Esophagus muscularis mucosa (tissue), 4 donors: ENCODE measurements at regions not wholly inside any gene's neighbourhood (a gene's known extent, or its start where the extent isn't known, plus 50 kb on each side); places are given as distances from the start of the nearest gene placed in this dataset.

ENCODE experiments used
- DNase-seq: peaks from one replicate; pipeline ENCODE4 v3.0.0-alpha.2; 2017; ENCODE audit errors: extremely low spot score
- H3K27ac ChIP-seq, 4 donors: fragments of 200-600 bp; sonication (generic); replicated peaks in 1 of 4; 1 replicate in 3 of 4; 2 replicates in 1 of 4; pipeline ENCODE4 v1.5.1; 2016 to 2019; ENCODE audit warnings: mild to moderate bottlenecking in 1 of 4
- H3K27me3 ChIP-seq, 4 donors: fragments of 200-600 bp; sonication (generic); one replicate each; pipeline versions ENCODE4 v1.5.1 to v1.6.0; 2016 to 2019
- H3K36me3 ChIP-seq, 4 donors: fragments of 200-600 bp; sonication (generic); one replicate each; pipeline ENCODE4 v1.5.1; 2016 to 2019
- H3K4me1 ChIP-seq, 4 donors: fragments of 200-600 bp; sonication (generic); one replicate each; pipeline ENCODE4 v1.5.1; 2016 to 2019
- H3K4me3 ChIP-seq, 4 donors: fragments of 200-600 bp; sonication (generic); 1 replicate in 2 of 4; 2 replicates in 2 of 4; pipeline ENCODE4 v1.5.1; 2016 to 2019; ENCODE audit warnings: mild to moderate bottlenecking in 4 of 4, moderate library complexity in 1 of 4
- H3K9me3 ChIP-seq, 4 donors: fragments of 200-600 bp; sonication (generic); 1 replicate in 3 of 4; 2 replicates in 1 of 4; pipeline ENCODE4 v1.5.1; 2016 to 2019
- CTCF ChIP-seq, 3 experiments: fragments of 200-600 bp in 2 of 3; fragments of 450-650 bp in 1 of 3; sonication (generic) in 2 of 3; IDR thresholded peaks; one replicate each; pipeline ENCODE4 v1.5.1; 2017 to 2019; ENCODE audit warnings: antibody characterized with exemption in 3 of 3, mild to moderate bottlenecking in 2 of 3, moderate library complexity in 1 of 3
- EP300 ChIP-seq: sonication (generic); formaldehyde crosslinking; IDR thresholded peaks from one replicate; pipeline ENCODE4 v1.6.1; 2017; ENCODE audit warnings: antibody characterized with exemption
- POLR2A ChIP-seq: fragments of 450-650 bp; IDR thresholded peaks from one replicate; pipeline ENCODE4 v1.6.1; 2017; ENCODE audit warnings: antibody characterized with exemption, moderate library complexity, mild to moderate bottlenecking, low read depth
- POLR2AphosphoS5 ChIP-seq, 2 donors: sonication (generic); formaldehyde crosslinking; IDR thresholded peaks; one replicate each; pipeline ENCODE4 v1.6.1; 2017; ENCODE audit warnings: antibody characterized with exemption in 2 of 2
- WGBS: methylation state at CpG from one replicate; pipeline ENCODE4 v1.1.5; 2018; 5-methylcytosine and 5-hydroxymethylcytosine counted together
- intact Hi-C: fragments of 100-400 bp; cut with DNase I; formaldehyde crosslinking; loops from one replicate; pipeline ENCODE4 v1.15.1; 2023

GRCh38 chr6:41470331-41471063 lies 75.7 kb upstream of the FOXP4 start:
- TF ChIP-seq CTCF (IDR thresholded peaks at IDR 0.05) (no peak), EP300 (no peak), POLR2AphosphoS5 (IDR thresholded peaks at IDR 0.05) (no peak), POLR2A (no peak)
- Histone ChIP-seq H3K4me1 (peaks cover 7 to 17% (median 17%) of the 10 kb centered on the region in 4 donors), H3K27ac (no peak overlapping the region), H3K27me3 (peaks cover 2 to 62% (median 14%) of the 10 kb centered on the region in 4 donors), H3K9me3 (no peaks in the 10 kb centered on the region), H3K4me3 (peak overlapping the region; percentile 32 to 42 (median 34)), H3K36me3 (no peaks in the 10 kb centered on the region)
- intact Hi-C loops = no loop called here
- no peak for DNase-seq
- WGBS = 38% methylated on average over 43 of the region's 62 CpGs

- Histone ChIP-seq H3K4me1 (peaks cover 7 to 17% (median 17%) of the 10 kb centered on the region in 4 donors), H3K27me3 (peaks cover 2 to 56% (median 14%) of the 10 kb centered on the region in 4 donors), H3K36me3 (no peaks in the 10 kb centered on the region), H3K27ac (no peak overlapping the region), H3K4me3 (no peak overlapping the region), H3K9me3 (no peaks in the 10 kb centered on the region)
- TF ChIP-seq POLR2A (no peak), CTCF (IDR thresholded peaks at IDR 0.05) (no peak), EP300 (no peak), POLR2AphosphoS5 (IDR thresholded peaks at IDR 0.05) (no peak)
- DNase-seq = no peak
- intact Hi-C loops = no loop called here
- 83% methylated on average over 10 of the region's 13 CpGs for WGBS
These were observed 74.9 kb upstream of the FOXP4 start for GRCh38 chr6:41471064-41471895.

- no peak overlapping the region for H3K4me3 ChIP-seq
- intact Hi-C loops = no loop called here
- DNase-seq = no peak
These were observed 71.8 kb upstream of the FOXP4 start for GRCh38 chr6:41474213-41474933.

GRCh38 chr6:41475164-41475563 lies 71.0 kb upstream of the FOXP4 start:
- Histone ChIP-seq H3K9me3 (no peaks in the 10 kb centered on the region), H3K4me1 (peaks cover 4 to 9% (median 8%) of the 10 kb centered on the region in 4 donors), H3K4me3 (no peak overlapping the region), H3K27ac (no peak overlapping the region), H3K36me3 (no peaks in the 10 kb centered on the region), H3K27me3 (peaks cover 2 to 38% (median 9%) of the 10 kb centered on the region in 4 donors)
- DNase-seq = no peak
- intact Hi-C loops = no loop called here
- TF ChIP-seq POLR2AphosphoS5 (IDR thresholded peaks at IDR 0.05) (no peak), CTCF (IDR thresholded peaks at IDR 0.05) (no peak), EP300 (no peak), POLR2A (no peak)
- WGBS = 82% methylated on average over 6 of the region's 6 CpGs

More at GRCh38 chr6:41474213-41474933, 71.8 kb upstream of the FOXP4 start:
- Histone ChIP-seq H3K36me3 (no peaks in the 10 kb centered on the region), H3K27me3 (peaks cover 2 to 41% (median 14%) of the 10 kb centered on the region in 4 donors), H3K9me3 (no peaks in the 10 kb centered on the region), H3K4me1 (peaks cover 7 to 17% (median 16%) of the 10 kb centered on the region in 4 donors), H3K27ac (no peak overlapping the region)
- no peak for TF ChIP-seq POLR2A
- TF ChIP-seq CTCF (IDR thresholded peaks at IDR 0.05) = no peak
- no peak for TF ChIP-seq POLR2AphosphoS5 (IDR thresholded peaks at IDR 0.05)
- no peak for TF ChIP-seq EP300
- WGBS = 91% methylated on average over 8 of the region's 8 CpGs
